KMS-11 (cell line): ENCODE measurements at regions not wholly inside any gene's neighbourhood (a gene's known extent, or its start where the extent isn't known, plus 50 kb on each side); places are given as distances from the start of the nearest gene placed in this dataset.

ENCODE experiments used
- H2AFZ ChIP-seq: fragments of 200-600 bp; sonication (generic); 2 replicates; pipeline ENCODE4 v1.6.1; 2016; ENCODE audit warnings: antibody characterized with exemption, mixed run types, low read depth
- H3K27ac ChIP-seq: fragments of 200-600 bp; sonication (generic); 2 replicates; pipeline ENCODE4 v1.6.1; 2016; ENCODE audit warnings: mild to moderate bottlenecking, mixed run types
- H3K27me3 ChIP-seq: fragments of 200-600 bp; sonication (generic); 2 replicates; pipeline ENCODE4 v1.6.1; 2017; ENCODE audit warnings: mild to moderate bottlenecking, low read depth, mixed run types, moderate library complexity; ENCODE audit not compliant: insufficient read depth
- H3K36me3 ChIP-seq: fragments of 200-600 bp; sonication (generic); 2 replicates; pipeline ENCODE4 v1.6.1; 2017; ENCODE audit warnings: mild to moderate bottlenecking, mixed run types; ENCODE audit not compliant: insufficient read depth
- H3K4me1 ChIP-seq: fragments of 200-600 bp; sonication (generic); 2 replicates; pipeline ENCODE4 v1.6.1; 2016; ENCODE audit warnings: mild to moderate bottlenecking, low read depth, mixed run types; ENCODE audit not compliant: poor library complexity, severe bottlenecking
- H3K4me2 ChIP-seq: fragments of 200-600 bp; sonication (generic); 2 replicates; pipeline ENCODE4 v1.7.0; 2016; ENCODE audit warnings: mild to moderate bottlenecking, mixed run types
- H3K4me3 ChIP-seq: fragments of 200-600 bp; sonication (generic); IDR thresholded peaks from 2 replicates; pipeline ENCODE4 v1.6.1; 2017; ENCODE audit warnings: low read depth, low read length, mixed read lengths; ENCODE audit not compliant: insufficient read depth
- H3K79me2 ChIP-seq: fragments of 200-600 bp; sonication (generic); 2 replicates; pipeline ENCODE4 v1.6.1; 2016; ENCODE audit warnings: low read depth, mixed run types; ENCODE audit not compliant: insufficient read depth
- H3K9ac ChIP-seq: fragments of 200-600 bp; sonication (generic); 2 replicates; pipeline ENCODE4 v1.6.1; 2016; ENCODE audit warnings: mild to moderate bottlenecking, mixed run types
- H4K20me1 ChIP-seq: fragments of 200-600 bp; sonication (generic); 2 replicates; pipeline ENCODE4 v1.6.1; 2016; ENCODE audit warnings: mild to moderate bottlenecking, mixed run types; ENCODE audit not compliant: insufficient read depth
- TF ChIP-seq, protein P1 (sequence below): fragments of 200-600 bp; sonication (generic); conservative IDR thresholded peaks from 2 replicates; pipeline ENCODE4 v1.6.1; 2017; ENCODE audit warnings: low read depth, mild to moderate bottlenecking, antibody characterized with exemption, low read length, moderate library complexity, mixed read lengths

DNA sequence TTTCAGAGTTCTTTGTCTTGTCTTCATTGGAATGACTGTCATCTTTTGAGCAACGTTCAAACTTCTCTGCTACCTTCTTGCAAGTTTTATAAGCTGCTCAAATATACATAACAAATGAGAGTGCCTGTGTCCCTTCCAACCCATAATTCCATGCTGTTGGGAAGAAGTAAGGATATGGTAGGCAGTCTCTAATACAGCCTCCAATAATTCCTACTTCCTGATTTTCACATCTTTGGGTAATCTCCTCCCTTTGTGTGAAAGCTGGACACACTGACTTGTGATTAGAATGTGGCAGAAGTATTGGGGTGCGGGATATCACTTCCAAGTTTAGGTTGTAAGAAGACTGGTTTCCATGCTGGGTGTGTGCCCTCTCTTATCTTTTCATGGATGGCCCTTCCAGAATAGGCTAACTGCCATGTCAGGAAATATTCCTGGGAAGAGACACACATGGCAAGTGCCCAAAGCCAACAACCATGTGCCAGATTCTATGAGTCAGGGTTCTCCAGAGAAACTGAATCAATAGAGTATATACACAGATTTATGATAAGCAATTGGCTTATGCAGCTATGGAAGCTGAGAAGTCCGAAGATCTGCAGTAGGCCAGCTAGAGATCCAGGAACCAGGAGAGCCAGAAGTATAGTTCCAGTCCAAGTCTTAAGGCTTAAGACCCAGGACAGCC, 531.3 kb downstream of the NTRK2 start:
- TF ChIP-seq, protein P1, sequence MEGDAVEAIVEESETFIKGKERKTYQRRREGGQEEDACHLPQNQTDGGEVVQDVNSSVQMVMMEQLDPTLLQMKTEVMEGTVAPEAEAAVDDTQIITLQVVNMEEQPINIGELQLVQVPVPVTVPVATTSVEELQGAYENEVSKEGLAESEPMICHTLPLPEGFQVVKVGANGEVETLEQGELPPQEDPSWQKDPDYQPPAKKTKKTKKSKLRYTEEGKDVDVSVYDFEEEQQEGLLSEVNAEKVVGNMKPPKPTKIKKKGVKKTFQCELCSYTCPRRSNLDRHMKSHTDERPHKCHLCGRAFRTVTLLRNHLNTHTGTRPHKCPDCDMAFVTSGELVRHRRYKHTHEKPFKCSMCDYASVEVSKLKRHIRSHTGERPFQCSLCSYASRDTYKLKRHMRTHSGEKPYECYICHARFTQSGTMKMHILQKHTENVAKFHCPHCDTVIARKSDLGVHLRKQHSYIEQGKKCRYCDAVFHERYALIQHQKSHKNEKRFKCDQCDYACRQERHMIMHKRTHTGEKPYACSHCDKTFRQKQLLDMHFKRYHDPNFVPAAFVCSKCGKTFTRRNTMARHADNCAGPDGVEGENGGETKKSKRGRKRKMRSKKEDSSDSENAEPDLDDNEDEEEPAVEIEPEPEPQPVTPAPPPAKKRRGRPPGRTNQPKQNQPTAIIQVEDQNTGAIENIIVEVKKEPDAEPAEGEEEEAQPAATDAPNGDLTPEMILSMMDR, result no peak
- no peak overlapping the region for H3K4me3 ChIP-seq
- H3K36me3 ChIP-seq, result no peaks in the 10 kb centered on the region
- H3K4me2 ChIP-seq, result no peak overlapping the region
- no peaks in the 10 kb centered on the region for H3K27me3 ChIP-seq
- H2AFZ ChIP-seq, result no peak overlapping the region
- no peak overlapping the region for H3K9ac ChIP-seq
- H4K20me1 ChIP-seq, result no peaks in the 10 kb centered on the region
- H3K79me2 ChIP-seq, result no peaks in the 10 kb centered on the region
- no peak overlapping the region for H3K27ac ChIP-seq
- H3K4me1 ChIP-seq, result no peaks in the 10 kb centered on the region

DNA sequence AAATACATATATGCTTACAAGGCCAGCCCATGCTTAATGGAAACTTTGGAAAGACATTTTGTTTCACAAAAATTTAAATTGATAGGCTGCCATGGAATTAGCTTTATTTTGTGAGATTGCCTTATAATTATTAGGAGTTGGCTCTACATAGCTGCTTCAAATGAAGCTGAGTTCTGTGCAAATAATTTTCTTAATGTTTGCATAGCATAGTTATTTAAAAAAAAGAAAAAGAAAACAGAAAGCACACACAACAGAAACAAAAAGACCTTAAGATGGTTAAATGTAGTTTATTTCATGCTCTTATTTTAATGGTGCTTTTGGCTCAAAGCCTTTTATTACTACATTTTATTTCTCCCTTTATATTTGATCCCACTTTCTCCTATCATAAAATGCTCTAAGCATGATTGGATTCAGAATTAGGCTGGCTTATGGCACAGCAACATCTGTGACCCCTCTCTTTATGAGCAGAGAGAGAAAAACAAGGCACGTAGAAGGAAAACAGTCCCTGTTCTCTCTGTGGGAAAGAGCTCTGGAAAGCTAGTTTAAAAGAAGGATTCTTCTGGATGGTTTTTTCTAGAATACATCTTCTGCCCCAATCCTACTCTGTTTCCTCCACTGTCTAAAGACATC, 530.5 kb downstream of the NTRK2 start:
- Histone ChIP-seq H2AFZ (no peak overlapping the region), H3K27ac (no peak overlapping the region), H4K20me1 (no peaks in the 10 kb centered on the region), H3K4me3 (no peak overlapping the region), H3K4me2 (no peak overlapping the region), H3K27me3 (no peaks in the 10 kb centered on the region), H3K36me3 (no peaks in the 10 kb centered on the region), H3K79me2 (no peaks in the 10 kb centered on the region), H3K9ac (no peak overlapping the region), H3K4me1 (no peaks in the 10 kb centered on the region)
- TF ChIP-seq, protein P1, result no peak

DNA sequence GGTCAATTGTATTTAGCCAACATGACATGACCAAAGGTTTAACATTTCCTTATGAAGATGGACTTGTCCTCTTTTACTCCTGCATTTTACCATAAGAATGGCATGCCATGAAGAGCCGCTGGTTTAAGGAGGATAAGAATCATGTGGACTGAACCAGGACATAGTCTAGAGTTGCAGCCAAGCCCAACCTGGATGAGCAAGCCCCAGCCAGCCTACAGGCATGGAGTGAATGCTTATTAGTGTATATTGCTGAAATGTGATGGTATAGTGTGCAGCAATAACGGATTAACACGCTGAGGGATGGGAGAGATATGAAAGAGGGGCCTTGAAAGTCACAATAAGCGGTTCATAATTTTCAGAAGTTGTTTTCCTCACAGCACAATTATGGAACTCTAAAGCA, 523.2 kb downstream of the NTRK2 start:
- Histone ChIP-seq H3K27ac (no peak overlapping the region), H3K79me2 (no peaks in the 10 kb centered on the region), H3K4me3 (no peak overlapping the region), H3K4me2 (no peak overlapping the region), H3K9ac (no peak overlapping the region), H3K36me3 (no peaks in the 10 kb centered on the region), H2AFZ (no peak overlapping the region), H4K20me1 (no peaks in the 10 kb centered on the region), H3K27me3 (no peaks in the 10 kb centered on the region), H3K4me1 (no peaks in the 10 kb centered on the region)
- TF ChIP-seq, protein P1, result no peak

DNA sequence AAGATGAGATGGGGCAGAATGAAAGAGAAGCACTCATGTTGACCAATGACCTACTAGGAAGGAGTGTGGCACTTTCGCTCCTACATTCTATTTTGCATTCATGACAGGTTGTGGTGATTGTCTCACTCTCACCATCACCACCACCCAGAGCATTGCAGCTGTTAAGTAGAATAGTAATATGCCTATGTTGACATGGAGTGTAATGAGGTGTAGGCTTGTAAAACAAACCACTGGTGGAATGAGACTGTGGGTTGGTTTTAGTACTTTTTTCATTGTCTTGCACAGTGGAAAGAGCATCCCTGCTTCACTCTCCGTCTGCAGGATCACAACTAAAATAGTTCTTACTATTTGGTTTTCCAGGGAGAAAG, 516.7 kb downstream of the NTRK2 start:
- H3K27me3 ChIP-seq, result no peaks in the 10 kb centered on the region
- no peak overlapping the region for H3K27ac ChIP-seq
- H3K4me3 ChIP-seq, result no peak overlapping the region
- no peaks in the 10 kb centered on the region for H3K36me3 ChIP-seq
- H3K4me2 ChIP-seq, result no peak overlapping the region
- H3K9ac ChIP-seq, result no peak overlapping the region
- H3K79me2 ChIP-seq, result no peaks in the 10 kb centered on the region
- no peak overlapping the region for H2AFZ ChIP-seq
- TF ChIP-seq, protein P1, result no peak
- H4K20me1 ChIP-seq, result no peaks in the 10 kb centered on the region
- no peaks in the 10 kb centered on the region for H3K4me1 ChIP-seq
